ENCODE measurements at regions not wholly inside any gene's neighbourhood (a gene's known extent, or its start where the extent isn't known, plus 50 kb on each side); places are given as distances from the start of the nearest gene placed in this dataset.

- no peak for TF ChIP-seq CTCF (IDR thresholded peaks at IDR 0.05)
These were observed 239.8 kb upstream of the EGLN3 start for GRCh38 chr14:34190717-34191116.

DNA sequence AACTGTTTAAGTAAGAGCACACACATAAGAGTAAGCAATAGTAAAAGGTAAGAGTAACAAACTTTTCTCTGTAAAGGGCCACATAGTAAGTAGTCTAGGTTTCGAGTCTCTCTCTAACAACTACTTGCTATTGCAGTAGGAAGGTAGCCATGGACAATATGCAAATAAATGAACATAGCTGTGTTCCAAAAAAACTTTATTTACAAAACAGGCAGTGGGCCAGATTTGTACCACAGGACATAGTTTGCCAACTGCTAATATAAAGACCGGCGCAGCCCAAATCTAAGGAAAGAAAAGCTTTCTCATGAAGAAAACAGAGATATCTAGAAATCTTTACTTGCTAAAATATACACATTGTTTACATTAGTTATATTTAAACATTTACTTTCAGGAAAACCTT lies 239.0 kb upstream of the EGLN3 start:
- TF ChIP-seq CTCF (IDR thresholded peaks at IDR 0.05), result no peak

- no peak for TF ChIP-seq CTCF (IDR thresholded peaks at IDR 0.05)
These were observed 236.7 kb upstream of the EGLN3 start for GRCh38 chr14:34187519-34188044.

GRCh38 chr14:34187061-34187460 lies 236.2 kb upstream of the EGLN3 start:
- no peak for TF ChIP-seq CTCF (IDR thresholded peaks at IDR 0.05)

DNA sequence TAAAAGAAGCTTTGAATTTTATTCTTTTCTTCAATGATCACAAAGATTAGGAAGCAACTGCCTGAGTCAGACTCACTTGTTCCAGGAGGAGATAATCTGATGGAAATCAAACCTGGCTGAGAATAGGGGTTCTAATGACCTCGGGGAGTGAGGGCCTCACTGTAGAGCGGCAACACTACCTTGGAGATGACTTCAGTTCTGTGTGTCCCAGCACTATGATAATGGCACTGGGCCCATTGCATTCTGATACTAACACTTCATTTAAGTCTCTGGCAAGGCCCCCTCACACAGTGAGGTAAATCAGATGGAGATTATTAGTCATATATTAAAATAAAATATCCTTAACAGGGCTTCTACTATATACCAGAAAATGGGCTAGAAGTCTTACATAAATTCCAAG lies 233.3 kb upstream of the EGLN3 start:
- no peak for TF ChIP-seq CTCF (IDR thresholded peaks at IDR 0.05)

GRCh38 chr14:34183478-34183877 lies 232.6 kb upstream of the EGLN3 start:
- TF ChIP-seq CTCF (IDR thresholded peaks at IDR 0.05), result no peak

- TF ChIP-seq CTCF (IDR thresholded peaks at IDR 0.05), result no peak
These were observed 230.5 kb upstream of the EGLN3 start for GRCh38 chr14:34181338-34181737.

GRCh38 chr14:34180869-34181268 lies 230.0 kb upstream of the EGLN3 start:
- no peak for TF ChIP-seq CTCF (IDR thresholded peaks at IDR 0.05)
